ENCODE measurements at regions not wholly inside any gene's neighbourhood (a gene's known extent, or its start where the extent isn't known, plus 50 kb on each side); places are given as distances from the start of the nearest gene placed in this dataset.

DNA sequence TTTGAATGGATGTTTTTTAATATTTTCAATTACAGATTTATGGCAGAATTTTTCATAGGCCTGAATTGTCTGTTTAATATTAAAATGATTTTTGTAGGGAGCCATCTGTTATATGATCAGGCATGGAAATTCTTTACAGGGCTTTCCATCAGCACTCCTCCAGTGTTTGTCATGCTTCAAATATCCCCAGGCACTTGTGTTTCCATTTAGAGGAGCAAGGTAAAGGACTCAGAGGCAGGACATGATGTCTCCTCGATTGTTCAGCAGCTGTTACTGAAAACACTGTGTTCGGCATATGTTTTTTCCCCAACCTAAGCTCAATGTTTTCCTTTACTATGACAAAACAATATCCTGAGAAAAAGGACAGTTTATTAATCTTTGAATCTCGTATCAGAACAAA, 172.3 kb upstream of the RFX3 start:
- no peaks in the 10 kb centered on the region for H3K27me3 ChIP-seq (ENCODE audit: control insufficient read depth in 2 of 2, insufficient read depth in 2 of 2, low read length in 2 of 2)

DNA sequence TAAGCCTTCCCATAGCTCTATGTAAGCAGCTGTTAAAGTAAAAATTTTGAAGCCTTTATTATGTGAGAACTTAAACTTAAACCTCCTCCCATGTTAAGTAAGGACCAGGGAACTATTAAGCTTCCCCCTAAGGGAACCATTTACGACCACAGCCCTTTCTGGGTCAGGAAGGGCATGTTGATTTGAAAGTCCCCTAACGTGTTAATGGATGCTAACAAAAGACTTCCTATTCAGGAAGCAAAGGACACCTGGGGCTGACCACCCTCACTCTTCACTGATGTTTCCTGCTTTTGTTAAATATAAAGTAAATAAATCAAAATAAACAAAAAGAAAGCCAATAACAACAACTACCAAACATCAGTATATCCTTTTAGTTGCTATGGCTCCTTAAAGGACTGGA, 170.6 kb upstream of the RFX3 start:
- Histone ChIP-seq H3K36me3 (ENCODE audit: control insufficient read depth in 2 of 2, insufficient read depth in 2 of 2, low read length in 2 of 2) (no peaks in the 10 kb centered on the region), H3K9ac (ENCODE audit: low read depth in 1 of 2, low read length in 2 of 2) (no peak overlapping the region), H3K4me3 (ENCODE audit: low read length in 2 of 2) (no peak overlapping the region), H3K9me3 (ENCODE audit: control insufficient read depth in 2 of 2, low read length in 2 of 2) (no peaks in the 10 kb centered on the region), H3K27ac (ENCODE audit: low read depth in 2 of 2, low read length in 2 of 2) (no peak overlapping the region), H3K4me1 (ENCODE audit: control insufficient read depth in 2 of 2, insufficient read depth in 2 of 2, low read length in 2 of 2) (no peaks in the 10 kb centered on the region), H3K27me3 (ENCODE audit: control insufficient read depth in 2 of 2, insufficient read depth in 2 of 2, low read length in 2 of 2) (no peaks in the 10 kb centered on the region)

More for the DNA sequence above, 172.3 kb upstream of the RFX3 start:
- H3K27ac ChIP-seq (ENCODE audit: low read depth in 2 of 2, low read length in 2 of 2): no peak overlapping the region
- H3K4me1 ChIP-seq (ENCODE audit: control insufficient read depth in 2 of 2, insufficient read depth in 2 of 2, low read length in 2 of 2): no peaks in the 10 kb centered on the region
- no peaks in the 10 kb centered on the region for H3K9me3 ChIP-seq (ENCODE audit: control insufficient read depth in 2 of 2, low read length in 2 of 2)
- no peaks in the 10 kb centered on the region for H3K36me3 ChIP-seq (ENCODE audit: control insufficient read depth in 2 of 2, insufficient read depth in 2 of 2, low read length in 2 of 2)
- H3K4me3 ChIP-seq (ENCODE audit: low read length in 2 of 2): no peak overlapping the region
- no peak overlapping the region for H3K9ac ChIP-seq (ENCODE audit: low read depth in 1 of 2, low read length in 2 of 2)

DNA sequence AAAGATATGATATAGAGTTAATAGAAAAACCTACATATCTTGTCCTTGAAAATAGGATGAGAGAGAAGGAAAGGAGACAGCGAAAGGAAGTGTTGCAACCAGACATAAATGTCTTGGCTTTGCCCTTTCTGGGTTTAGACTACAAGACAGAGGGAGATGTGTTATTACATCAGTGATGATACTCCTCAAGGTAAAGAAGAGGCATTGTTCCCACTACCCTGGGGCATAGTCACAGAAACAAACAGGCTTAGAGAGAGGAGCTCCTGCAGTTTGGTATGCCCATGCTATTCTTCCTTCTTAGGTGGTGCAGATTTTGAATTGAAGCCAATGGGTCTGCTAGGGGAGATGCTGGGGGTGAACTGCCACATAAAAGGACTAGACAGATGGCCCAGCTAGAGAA, 166.8 kb upstream of the RFX3 start:
- no peak overlapping the region for H3K9ac ChIP-seq (ENCODE audit: low read depth in 1 of 2, low read length in 2 of 2)
- no peak overlapping the region for H3K4me3 ChIP-seq (ENCODE audit: low read length in 2 of 2)
- no peaks in the 10 kb centered on the region for H3K4me1 ChIP-seq (ENCODE audit: control insufficient read depth in 2 of 2, insufficient read depth in 2 of 2, low read length in 2 of 2)
- no peaks in the 10 kb centered on the region for H3K27me3 ChIP-seq (ENCODE audit: control insufficient read depth in 2 of 2, insufficient read depth in 2 of 2, low read length in 2 of 2)
- H3K36me3 ChIP-seq (ENCODE audit: control insufficient read depth in 2 of 2, insufficient read depth in 2 of 2, low read length in 2 of 2): no peaks in the 10 kb centered on the region
- no peak overlapping the region for H3K27ac ChIP-seq (ENCODE audit: low read depth in 2 of 2, low read length in 2 of 2)
- no peaks in the 10 kb centered on the region for H3K9me3 ChIP-seq (ENCODE audit: control insufficient read depth in 2 of 2, low read length in 2 of 2)

DNA sequence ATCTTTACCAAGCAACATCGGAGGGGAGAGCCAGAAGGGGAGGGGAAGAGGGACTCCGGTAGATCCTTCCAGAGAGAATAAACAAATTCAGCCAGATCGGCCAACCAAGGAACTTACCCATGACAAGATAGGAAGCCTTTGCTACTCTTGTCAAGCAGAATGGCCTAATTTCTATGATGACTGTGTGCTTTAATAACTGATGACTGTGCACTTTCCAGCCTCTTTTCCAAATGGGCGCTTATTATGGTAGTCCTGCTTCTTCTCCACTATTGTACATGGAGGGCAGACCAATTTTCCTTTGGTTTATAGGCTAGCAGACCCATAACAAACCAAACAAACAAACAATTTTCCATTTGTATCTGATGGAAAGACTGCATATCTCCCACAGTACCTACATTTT, 163.8 kb upstream of the RFX3 start:
- no peaks in the 10 kb centered on the region for H3K36me3 ChIP-seq (ENCODE audit: control insufficient read depth in 2 of 2, insufficient read depth in 2 of 2, low read length in 2 of 2)
- H3K9ac ChIP-seq (ENCODE audit: low read depth in 1 of 2, low read length in 2 of 2): no peak overlapping the region
- no peak overlapping the region for H3K27ac ChIP-seq (ENCODE audit: low read depth in 2 of 2, low read length in 2 of 2)
- H3K9me3 ChIP-seq (ENCODE audit: control insufficient read depth in 2 of 2, low read length in 2 of 2): no peaks in the 10 kb centered on the region
- no peak overlapping the region for H3K4me3 ChIP-seq (ENCODE audit: low read length in 2 of 2)
- no peaks in the 10 kb centered on the region for H3K4me1 ChIP-seq (ENCODE audit: control insufficient read depth in 2 of 2, insufficient read depth in 2 of 2, low read length in 2 of 2)
- H3K27me3 ChIP-seq (ENCODE audit: control insufficient read depth in 2 of 2, insufficient read depth in 2 of 2, low read length in 2 of 2): no peaks in the 10 kb centered on the region

DNA sequence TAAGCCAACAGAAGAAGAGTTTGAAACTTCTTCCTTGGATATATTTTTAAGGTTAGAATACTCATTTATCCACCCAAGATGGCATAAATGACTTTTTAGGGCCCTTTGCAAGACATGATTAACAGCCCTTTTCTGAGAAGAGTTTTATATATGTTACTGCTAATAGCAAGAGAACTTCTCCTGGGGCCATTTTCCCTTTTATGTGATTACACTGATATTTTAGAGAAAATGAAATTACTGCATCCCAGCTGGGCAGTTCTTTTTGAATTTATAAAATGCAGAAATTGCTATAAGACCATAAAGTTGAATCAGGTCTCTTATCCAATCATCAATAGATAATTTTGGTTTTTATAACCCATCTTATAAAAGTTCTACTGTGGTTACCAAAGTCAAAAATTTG, 161.3 kb upstream of the RFX3 start:
- Histone ChIP-seq H3K27me3 (ENCODE audit: control insufficient read depth in 2 of 2, insufficient read depth in 2 of 2, low read length in 2 of 2) (no peaks in the 10 kb centered on the region), H3K27ac (ENCODE audit: low read depth in 2 of 2, low read length in 2 of 2) (no peak overlapping the region), H3K4me1 (ENCODE audit: control insufficient read depth in 2 of 2, insufficient read depth in 2 of 2, low read length in 2 of 2) (no peaks in the 10 kb centered on the region), H3K9ac (ENCODE audit: low read depth in 1 of 2, low read length in 2 of 2) (no peak overlapping the region), H3K36me3 (ENCODE audit: control insufficient read depth in 2 of 2, insufficient read depth in 2 of 2, low read length in 2 of 2) (no peaks in the 10 kb centered on the region), H3K9me3 (ENCODE audit: control insufficient read depth in 2 of 2, low read length in 2 of 2) (no peaks in the 10 kb centered on the region), H3K4me3 (ENCODE audit: low read length in 2 of 2) (no peak overlapping the region)

DNA sequence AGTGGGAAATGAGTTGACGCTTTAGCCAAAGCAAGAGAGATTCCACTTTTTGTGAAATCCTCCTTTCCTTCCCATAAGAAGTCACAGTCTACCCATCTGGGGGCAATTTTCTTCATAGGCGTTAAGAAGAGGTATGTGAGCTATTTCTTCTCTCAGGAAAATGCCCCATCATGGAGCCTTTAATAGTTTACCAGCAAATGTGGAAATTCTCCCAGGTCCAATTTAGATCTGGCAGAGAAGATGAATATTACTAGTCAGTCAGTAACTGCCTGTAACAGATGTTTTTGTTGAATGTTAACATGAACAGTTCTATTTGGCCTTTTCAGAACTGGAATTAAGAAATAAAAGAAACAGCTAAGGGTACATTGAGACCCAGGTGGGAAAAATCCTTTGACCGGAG, 156.4 kb upstream of the RFX3 start:
- Histone ChIP-seq H3K4me1 (ENCODE audit: control insufficient read depth in 2 of 2, insufficient read depth in 2 of 2, low read length in 2 of 2) (no peaks in the 10 kb centered on the region), H3K27ac (ENCODE audit: low read depth in 2 of 2, low read length in 2 of 2) (no peak overlapping the region), H3K9me3 (ENCODE audit: control insufficient read depth in 2 of 2, low read length in 2 of 2) (no peaks in the 10 kb centered on the region), H3K9ac (ENCODE audit: low read depth in 1 of 2, low read length in 2 of 2) (no peak overlapping the region), H3K4me3 (ENCODE audit: low read length in 2 of 2) (no peak overlapping the region), H3K36me3 (ENCODE audit: control insufficient read depth in 2 of 2, insufficient read depth in 2 of 2, low read length in 2 of 2) (no peaks in the 10 kb centered on the region), H3K27me3 (ENCODE audit: control insufficient read depth in 2 of 2, insufficient read depth in 2 of 2, low read length in 2 of 2) (no peaks in the 10 kb centered on the region)

DNA sequence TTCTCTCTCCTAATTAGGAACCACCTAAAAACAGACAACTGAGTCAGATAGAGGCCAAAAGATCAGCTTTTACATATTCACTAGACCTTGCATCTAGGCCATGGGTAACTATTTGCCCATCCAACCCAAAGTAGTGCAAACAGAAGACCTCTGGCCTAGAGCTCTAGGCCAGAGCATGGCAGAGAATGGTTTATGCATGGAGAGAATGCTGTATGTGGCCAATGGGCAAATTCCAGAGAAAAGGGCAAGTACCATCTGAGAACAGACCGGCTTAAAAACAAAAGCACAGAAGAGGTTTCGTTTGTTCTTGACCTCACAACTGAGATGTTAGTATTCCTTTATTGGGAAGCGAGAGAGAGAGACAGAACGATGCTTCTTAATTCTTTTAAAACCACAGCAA, 151.7 kb upstream of the RFX3 start:
- Histone ChIP-seq H3K27me3 (ENCODE audit: control insufficient read depth in 2 of 2, insufficient read depth in 2 of 2, low read length in 2 of 2) (no peaks in the 10 kb centered on the region), H3K36me3 (ENCODE audit: control insufficient read depth in 2 of 2, insufficient read depth in 2 of 2, low read length in 2 of 2) (no peaks in the 10 kb centered on the region), H3K27ac (ENCODE audit: low read depth in 2 of 2, low read length in 2 of 2) (no peak overlapping the region), H3K4me3 (ENCODE audit: low read length in 2 of 2) (no peak overlapping the region), H3K9ac (ENCODE audit: low read depth in 1 of 2, low read length in 2 of 2) (no peak overlapping the region), H3K4me1 (ENCODE audit: control insufficient read depth in 2 of 2, insufficient read depth in 2 of 2, low read length in 2 of 2) (no peaks in the 10 kb centered on the region), H3K9me3 (ENCODE audit: control insufficient read depth in 2 of 2, low read length in 2 of 2) (no peaks in the 10 kb centered on the region)

DNA sequence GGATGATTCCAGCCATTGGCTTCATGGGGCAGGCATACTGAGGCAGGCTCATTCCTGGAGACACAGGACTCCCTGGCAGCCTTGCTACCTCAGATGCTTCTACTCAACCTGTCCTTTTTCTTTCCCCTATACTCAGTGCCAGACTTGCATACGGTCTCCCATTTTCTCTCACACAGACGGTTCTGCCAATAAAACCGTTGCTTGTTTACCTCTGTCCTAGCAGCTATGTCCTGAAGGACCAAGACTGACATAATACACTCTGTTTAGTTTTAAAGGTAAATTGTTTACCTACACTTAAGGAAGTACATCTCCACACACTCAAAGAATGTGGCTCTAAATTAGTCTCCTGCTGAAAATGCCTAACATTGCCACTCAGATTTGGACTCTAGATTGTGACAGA, 151.0 kb upstream of the RFX3 start:
- no peaks in the 10 kb centered on the region for H3K4me1 ChIP-seq (ENCODE audit: control insufficient read depth in 2 of 2, insufficient read depth in 2 of 2, low read length in 2 of 2)
- no peak overlapping the region for H3K27ac ChIP-seq (ENCODE audit: low read depth in 2 of 2, low read length in 2 of 2)
- H3K36me3 ChIP-seq (ENCODE audit: control insufficient read depth in 2 of 2, insufficient read depth in 2 of 2, low read length in 2 of 2): no peaks in the 10 kb centered on the region
- H3K9ac ChIP-seq (ENCODE audit: low read depth in 1 of 2, low read length in 2 of 2): no peak overlapping the region
- no peaks in the 10 kb centered on the region for H3K9me3 ChIP-seq (ENCODE audit: control insufficient read depth in 2 of 2, low read length in 2 of 2)
- H3K27me3 ChIP-seq (ENCODE audit: control insufficient read depth in 2 of 2, insufficient read depth in 2 of 2, low read length in 2 of 2): no peaks in the 10 kb centered on the region
- no peak overlapping the region for H3K4me3 ChIP-seq (ENCODE audit: low read length in 2 of 2)

DNA sequence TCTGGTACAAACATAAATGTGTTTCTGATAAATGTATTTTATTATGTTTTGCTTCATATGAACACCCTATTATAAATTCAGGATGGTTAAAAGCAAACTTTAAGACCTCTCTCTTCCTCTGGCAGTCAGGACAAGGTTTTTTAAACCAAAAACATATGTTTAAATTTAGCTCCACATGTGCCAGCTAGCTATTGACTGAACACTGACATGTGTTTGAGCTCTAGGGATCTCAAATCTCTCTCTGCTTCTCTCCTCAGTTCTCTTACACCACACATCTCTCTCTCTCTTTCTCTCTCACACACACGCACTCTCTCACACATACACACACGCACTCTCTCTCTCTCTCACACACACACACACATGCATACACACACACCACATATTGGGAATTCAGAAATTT, 150.1 kb upstream of the RFX3 start:
- Histone ChIP-seq H3K4me1 (ENCODE audit: control insufficient read depth in 2 of 2, insufficient read depth in 2 of 2, low read length in 2 of 2) (no peaks in the 10 kb centered on the region), H3K27me3 (ENCODE audit: control insufficient read depth in 2 of 2, insufficient read depth in 2 of 2, low read length in 2 of 2) (no peaks in the 10 kb centered on the region), H3K4me3 (ENCODE audit: low read length in 2 of 2) (no peak overlapping the region), H3K9ac (ENCODE audit: low read depth in 1 of 2, low read length in 2 of 2) (no peak overlapping the region), H3K9me3 (ENCODE audit: control insufficient read depth in 2 of 2, low read length in 2 of 2) (no peaks in the 10 kb centered on the region), H3K36me3 (ENCODE audit: control insufficient read depth in 2 of 2, insufficient read depth in 2 of 2, low read length in 2 of 2) (no peaks in the 10 kb centered on the region), H3K27ac (ENCODE audit: low read depth in 2 of 2, low read length in 2 of 2) (no peak overlapping the region)

DNA sequence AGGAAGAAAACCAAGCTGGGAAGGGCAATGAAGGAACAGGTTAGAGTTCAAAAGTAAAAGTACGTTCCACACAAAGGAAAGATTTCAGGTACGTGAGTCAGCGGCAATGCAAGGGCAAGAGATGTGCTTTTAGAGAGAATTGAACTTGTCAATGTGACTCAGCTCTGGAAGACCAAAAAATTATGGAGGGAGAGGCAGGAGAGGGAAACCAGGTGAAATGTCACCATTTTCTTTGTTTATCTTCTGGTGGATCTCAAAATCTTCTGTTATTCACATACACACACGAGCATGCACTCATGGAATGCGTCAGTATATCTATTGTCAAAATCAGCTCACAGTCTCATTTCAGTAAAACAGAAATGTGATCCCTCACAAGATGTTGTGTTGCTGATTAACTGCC, 148.8 kb upstream of the RFX3 start:
- Histone ChIP-seq H3K9me3 (ENCODE audit: control insufficient read depth in 2 of 2, low read length in 2 of 2) (no peaks in the 10 kb centered on the region), H3K9ac (ENCODE audit: low read depth in 1 of 2, low read length in 2 of 2) (no peak overlapping the region), H3K36me3 (ENCODE audit: control insufficient read depth in 2 of 2, insufficient read depth in 2 of 2, low read length in 2 of 2) (no peaks in the 10 kb centered on the region), H3K27ac (ENCODE audit: low read depth in 2 of 2, low read length in 2 of 2) (no peak overlapping the region), H3K4me3 (ENCODE audit: low read length in 2 of 2) (no peak overlapping the region), H3K27me3 (ENCODE audit: control insufficient read depth in 2 of 2, insufficient read depth in 2 of 2, low read length in 2 of 2) (no peaks in the 10 kb centered on the region), H3K4me1 (ENCODE audit: control insufficient read depth in 2 of 2, insufficient read depth in 2 of 2, low read length in 2 of 2) (no peaks in the 10 kb centered on the region)

DNA sequence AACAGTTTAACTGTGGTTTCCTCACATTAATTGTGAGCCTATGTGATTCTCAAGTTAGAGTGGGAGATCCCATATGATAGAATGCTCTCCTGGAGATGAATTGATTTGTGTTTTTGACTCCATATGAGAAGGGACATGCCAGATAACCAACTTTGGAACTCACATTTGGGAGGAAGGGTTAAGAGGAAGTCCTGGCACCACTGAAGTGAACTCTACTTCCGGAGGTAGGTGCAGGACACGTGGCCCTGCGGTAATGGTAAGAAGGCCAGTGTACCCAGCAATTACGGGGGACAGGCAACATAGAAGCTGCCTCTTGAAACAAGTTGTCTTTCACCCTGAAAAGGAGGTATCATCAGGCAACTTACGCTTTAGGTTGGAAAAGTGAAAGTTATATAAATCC, 146.6 kb upstream of the RFX3 start:
- Histone ChIP-seq H3K27me3 (ENCODE audit: control insufficient read depth in 2 of 2, insufficient read depth in 2 of 2, low read length in 2 of 2) (no peaks in the 10 kb centered on the region), H3K9ac (ENCODE audit: low read depth in 1 of 2, low read length in 2 of 2) (no peak overlapping the region), H3K27ac (ENCODE audit: low read depth in 2 of 2, low read length in 2 of 2) (no peak overlapping the region), H3K4me3 (ENCODE audit: low read length in 2 of 2) (no peak overlapping the region), H3K9me3 (ENCODE audit: control insufficient read depth in 2 of 2, low read length in 2 of 2) (no peaks in the 10 kb centered on the region), H3K4me1 (ENCODE audit: control insufficient read depth in 2 of 2, insufficient read depth in 2 of 2, low read length in 2 of 2) (no peaks in the 10 kb centered on the region), H3K36me3 (ENCODE audit: control insufficient read depth in 2 of 2, insufficient read depth in 2 of 2, low read length in 2 of 2) (no peaks in the 10 kb centered on the region)
